ENCODE measurements at regions not wholly inside any gene's neighbourhood (a gene's known extent, or its start where the extent isn't known, plus 50 kb on each side); places are given as distances from the start of the nearest gene placed in this dataset.

DNA sequence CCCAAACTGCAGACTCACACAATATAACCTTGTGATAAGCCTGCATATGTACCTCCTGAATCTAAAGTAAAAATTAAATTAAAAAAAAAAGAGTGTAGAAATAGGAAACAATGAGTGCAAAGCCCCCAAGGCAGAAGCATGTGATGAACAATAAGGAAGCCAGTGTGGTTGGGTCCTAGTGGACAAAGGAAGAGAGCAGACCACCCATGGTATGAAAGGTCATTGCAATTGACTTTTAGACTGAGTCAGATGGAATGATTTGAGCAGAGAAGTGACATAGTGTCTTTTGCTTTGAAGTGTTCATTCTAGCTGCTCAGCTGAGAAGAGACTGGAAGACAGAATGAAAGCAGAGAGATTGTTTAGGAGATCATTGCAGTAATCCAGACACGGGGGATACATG, 417.1 kb downstream of the RAD51AP2 start:
- no peaks in the 10 kb centered on the region for H3F3A ChIP-seq (ENCODE audit: insufficient read depth, low read length, poor library complexity, severe bottlenecking)
- no peak overlapping the region for H2AFZ ChIP-seq (ENCODE audit: low read depth, low read length)
- no peaks in the 10 kb centered on the region for H3K9me3 ChIP-seq (ENCODE audit: low read length)
- H3K27ac ChIP-seq (ENCODE audit: low read length) = no peak overlapping the region
- H3K9me2 ChIP-seq (ENCODE audit: insufficient read depth, low read length) = no peaks in the 10 kb centered on the region
- no peaks in the 10 kb centered on the region for H3K79me2 ChIP-seq (replicated peaks; ENCODE audit: insufficient read depth, low read length)
- H3K4me2 ChIP-seq (ENCODE audit: low read length) = no peak overlapping the region
- no peak overlapping the region for H3K4me3 ChIP-seq (ENCODE audit: low read length)
- no peaks in the 10 kb centered on the region for H3K36me3 ChIP-seq (ENCODE audit: insufficient read depth, low read length)
- no peak overlapping the region for H3K9ac ChIP-seq (ENCODE audit: low read length)
- H4K20me1 ChIP-seq (ENCODE audit: insufficient read depth) = no peaks in the 10 kb centered on the region
- TF ChIP-seq TAF1 (IDR thresholded peaks at IDR 0.05; ENCODE audit: low read depth) = no peak
- TF ChIP-seq, protein P1, sequence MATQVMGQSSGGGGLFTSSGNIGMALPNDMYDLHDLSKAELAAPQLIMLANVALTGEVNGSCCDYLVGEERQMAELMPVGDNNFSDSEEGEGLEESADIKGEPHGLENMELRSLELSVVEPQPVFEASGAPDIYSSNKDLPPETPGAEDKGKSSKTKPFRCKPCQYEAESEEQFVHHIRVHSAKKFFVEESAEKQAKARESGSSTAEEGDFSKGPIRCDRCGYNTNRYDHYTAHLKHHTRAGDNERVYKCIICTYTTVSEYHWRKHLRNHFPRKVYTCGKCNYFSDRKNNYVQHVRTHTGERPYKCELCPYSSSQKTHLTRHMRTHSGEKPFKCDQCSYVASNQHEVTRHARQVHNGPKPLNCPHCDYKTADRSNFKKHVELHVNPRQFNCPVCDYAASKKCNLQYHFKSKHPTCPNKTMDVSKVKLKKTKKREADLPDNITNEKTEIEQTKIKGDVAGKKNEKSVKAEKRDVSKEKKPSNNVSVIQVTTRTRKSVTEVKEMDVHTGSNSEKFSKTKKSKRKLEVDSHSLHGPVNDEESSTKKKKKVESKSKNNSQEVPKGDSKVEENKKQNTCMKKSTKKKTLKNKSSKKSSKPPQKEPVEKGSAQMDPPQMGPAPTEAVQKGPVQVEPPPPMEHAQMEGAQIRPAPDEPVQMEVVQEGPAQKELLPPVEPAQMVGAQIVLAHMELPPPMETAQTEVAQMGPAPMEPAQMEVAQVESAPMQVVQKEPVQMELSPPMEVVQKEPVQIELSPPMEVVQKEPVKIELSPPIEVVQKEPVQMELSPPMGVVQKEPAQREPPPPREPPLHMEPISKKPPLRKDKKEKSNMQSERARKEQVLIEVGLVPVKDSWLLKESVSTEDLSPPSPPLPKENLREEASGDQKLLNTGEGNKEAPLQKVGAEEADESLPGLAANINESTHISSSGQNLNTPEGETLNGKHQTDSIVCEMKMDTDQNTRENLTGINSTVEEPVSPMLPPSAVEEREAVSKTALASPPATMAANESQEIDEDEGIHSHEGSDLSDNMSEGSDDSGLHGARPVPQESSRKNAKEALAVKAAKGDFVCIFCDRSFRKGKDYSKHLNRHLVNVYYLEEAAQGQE (IDR thresholded peaks at IDR 0.05; ENCODE audit: borderline replicate concordance) = no peak
- no peak for TF ChIP-seq EP300 (conservative IDR thresholded peaks at IDR 0.05; ENCODE audit: poor library complexity, severe bottlenecking)
- TF ChIP-seq, protein P2, sequence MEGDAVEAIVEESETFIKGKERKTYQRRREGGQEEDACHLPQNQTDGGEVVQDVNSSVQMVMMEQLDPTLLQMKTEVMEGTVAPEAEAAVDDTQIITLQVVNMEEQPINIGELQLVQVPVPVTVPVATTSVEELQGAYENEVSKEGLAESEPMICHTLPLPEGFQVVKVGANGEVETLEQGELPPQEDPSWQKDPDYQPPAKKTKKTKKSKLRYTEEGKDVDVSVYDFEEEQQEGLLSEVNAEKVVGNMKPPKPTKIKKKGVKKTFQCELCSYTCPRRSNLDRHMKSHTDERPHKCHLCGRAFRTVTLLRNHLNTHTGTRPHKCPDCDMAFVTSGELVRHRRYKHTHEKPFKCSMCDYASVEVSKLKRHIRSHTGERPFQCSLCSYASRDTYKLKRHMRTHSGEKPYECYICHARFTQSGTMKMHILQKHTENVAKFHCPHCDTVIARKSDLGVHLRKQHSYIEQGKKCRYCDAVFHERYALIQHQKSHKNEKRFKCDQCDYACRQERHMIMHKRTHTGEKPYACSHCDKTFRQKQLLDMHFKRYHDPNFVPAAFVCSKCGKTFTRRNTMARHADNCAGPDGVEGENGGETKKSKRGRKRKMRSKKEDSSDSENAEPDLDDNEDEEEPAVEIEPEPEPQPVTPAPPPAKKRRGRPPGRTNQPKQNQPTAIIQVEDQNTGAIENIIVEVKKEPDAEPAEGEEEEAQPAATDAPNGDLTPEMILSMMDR (IDR thresholded peaks at IDR 0.05; ENCODE audit: poor library complexity, severe bottlenecking) = no peak
- no peak for TF ChIP-seq SMC3 (conservative IDR thresholded peaks at IDR 0.05; ENCODE audit: poor library complexity)
- no peak for TF ChIP-seq MXI1 (conservative IDR thresholded peaks at IDR 0.05; ENCODE audit: poor library complexity, severe bottlenecking)
- TF ChIP-seq EZH2 (IDR thresholded peaks at IDR 0.05; ENCODE audit: borderline replicate concordance, insufficient read depth, low read length, poor library complexity, severe bottlenecking) = no peak
- no peak for TF ChIP-seq POLR2AphosphoS5 (IDR thresholded peaks at IDR 0.05)
- TF ChIP-seq RAD21 (conservative IDR thresholded peaks at IDR 0.05) = no peak
- no peaks in the 10 kb centered on the region for H3K27me3 ChIP-seq (ENCODE audit: insufficient read depth, low read depth, low read length)

DNA sequence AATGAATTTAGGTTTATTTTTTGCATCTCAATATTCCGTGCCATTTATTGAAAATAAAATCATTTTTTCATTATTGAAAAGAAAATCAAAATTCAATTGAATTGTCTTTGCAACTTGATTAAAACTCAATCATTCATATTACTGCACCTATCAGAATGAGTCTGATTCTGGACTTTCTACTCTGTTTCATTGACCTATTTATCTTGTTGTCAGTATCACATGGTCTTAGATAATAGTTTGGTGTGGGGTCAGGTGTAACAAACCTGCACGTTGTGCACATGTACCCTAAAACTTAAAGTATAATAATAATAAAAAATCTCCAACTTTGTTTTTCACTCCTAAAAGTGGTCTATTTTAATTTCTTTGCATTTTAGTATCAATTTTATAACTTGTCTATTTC, 422.9 kb downstream of the RAD51AP2 start:
- Histone ChIP-seq H3K9ac (ENCODE audit: low read length) (no peak overlapping the region), H3K4me3 (ENCODE audit: low read length) (no peak overlapping the region), H3K36me3 (ENCODE audit: insufficient read depth, low read length) (no peaks in the 10 kb centered on the region), H3K27me3 (ENCODE audit: insufficient read depth, low read depth, low read length) (no peaks in the 10 kb centered on the region), H3K27ac (ENCODE audit: low read length) (no peak overlapping the region), H2AFZ (ENCODE audit: low read depth, low read length) (no peak overlapping the region), H3K79me2 (replicated peaks; ENCODE audit: insufficient read depth, low read length) (no peaks in the 10 kb centered on the region), H3K9me3 (ENCODE audit: low read length) (no peaks in the 10 kb centered on the region), H4K20me1 (ENCODE audit: insufficient read depth) (no peaks in the 10 kb centered on the region), H3K4me2 (ENCODE audit: low read length) (no peak overlapping the region), H3F3A (ENCODE audit: insufficient read depth, low read length, poor library complexity, severe bottlenecking) (no peaks in the 10 kb centered on the region), H3K9me2 (ENCODE audit: insufficient read depth, low read length) (no peaks in the 10 kb centered on the region)
- TF ChIP-seq EZH2 (IDR thresholded peaks at IDR 0.05; ENCODE audit: borderline replicate concordance, insufficient read depth, low read length, poor library complexity, severe bottlenecking) = no peak
- no peak for TF ChIP-seq SMC3 (conservative IDR thresholded peaks at IDR 0.05; ENCODE audit: poor library complexity)
- no peak for TF ChIP-seq EP300 (conservative IDR thresholded peaks at IDR 0.05; ENCODE audit: poor library complexity, severe bottlenecking)
- no peak for TF ChIP-seq POLR2AphosphoS5 (IDR thresholded peaks at IDR 0.05)
- TF ChIP-seq MXI1 (conservative IDR thresholded peaks at IDR 0.05; ENCODE audit: poor library complexity, severe bottlenecking) = no peak
- TF ChIP-seq, protein P2 (IDR thresholded peaks at IDR 0.05; ENCODE audit: poor library complexity, severe bottlenecking) = no peak
- no peak for TF ChIP-seq TAF1 (IDR thresholded peaks at IDR 0.05; ENCODE audit: low read depth)
- TF ChIP-seq, protein P1 (IDR thresholded peaks at IDR 0.05; ENCODE audit: borderline replicate concordance) = no peak
- TF ChIP-seq RAD21 (conservative IDR thresholded peaks at IDR 0.05) = no peak

Measured in neural cell (in vitro differentiated cells).